ENCODE measurements at regions not wholly inside any gene's neighbourhood (a gene's known extent, or its start where the extent isn't known, plus 50 kb on each side); places are given as distances from the start of the nearest gene placed in this dataset.
A peak's percentile ranks its signal among the peaks of the same experiment; 100 is the strongest.
"Not testable (repeated sequence)": the region's sequence is repeated elsewhere in the genome, so short reads cannot be mapped to it uniquely, and the experiment has no call there.

DNA sequence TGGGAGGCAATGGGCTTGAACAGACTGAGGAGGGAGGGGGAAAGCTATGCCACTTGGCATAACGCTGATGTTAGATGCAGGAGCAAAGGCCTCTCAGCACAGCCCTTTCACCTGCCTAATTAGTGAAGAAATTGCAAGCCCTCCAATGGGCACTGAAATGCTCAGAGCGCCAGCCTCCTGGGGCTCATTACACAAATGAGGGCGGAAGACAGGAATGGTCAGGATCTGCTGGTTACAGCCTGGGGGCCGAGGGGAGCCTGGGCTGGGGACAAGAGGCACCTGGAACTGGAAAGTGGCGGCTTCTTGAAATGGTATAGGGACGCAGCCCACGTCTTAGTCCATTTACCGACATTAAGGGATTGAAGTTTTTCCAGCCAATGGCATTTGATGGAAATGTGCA, 50.2 kb upstream of the PLET1 start:
- no peak for DNase-seq (ENCODE audit: extremely low read depth in 1 of 11, low read depth in 9 of 11, low spot score in 4 of 11)

DNA sequence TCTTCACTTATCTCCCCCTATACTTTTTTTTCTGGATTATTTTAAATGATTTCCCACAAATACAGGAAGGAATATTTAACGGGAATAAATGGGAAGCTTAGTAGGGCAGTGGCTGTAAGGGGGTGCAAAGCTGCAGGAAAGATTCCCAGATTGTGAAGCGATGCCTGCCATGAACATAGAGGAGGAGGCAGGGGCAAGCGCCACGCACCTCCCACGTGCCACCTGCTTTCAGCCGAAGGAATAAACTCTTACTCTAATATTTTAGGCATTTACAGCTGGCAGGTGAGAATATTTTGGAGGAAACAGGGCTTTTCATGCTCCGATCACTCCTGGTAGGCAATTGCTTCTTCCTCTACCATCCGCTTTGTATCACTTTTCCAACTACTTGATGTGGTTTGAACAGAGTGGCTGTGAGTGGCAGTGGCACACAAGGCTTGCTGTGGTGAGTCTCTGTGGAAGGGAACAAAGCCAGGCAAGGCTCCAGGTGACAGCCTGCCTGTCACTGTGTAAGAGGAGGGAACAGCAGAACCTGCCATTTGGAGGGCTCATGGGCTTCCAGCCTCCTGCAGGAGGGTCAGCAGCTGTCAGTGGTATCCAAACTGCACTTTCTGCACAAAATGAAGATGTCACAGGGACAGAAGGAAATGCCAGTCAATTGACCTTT, 54.5 kb upstream of the PLET1 start:
- no peak for DNase-seq (ENCODE audit: extremely low read depth in 1 of 11, low read depth in 9 of 11, low spot score in 4 of 11)

DNA sequence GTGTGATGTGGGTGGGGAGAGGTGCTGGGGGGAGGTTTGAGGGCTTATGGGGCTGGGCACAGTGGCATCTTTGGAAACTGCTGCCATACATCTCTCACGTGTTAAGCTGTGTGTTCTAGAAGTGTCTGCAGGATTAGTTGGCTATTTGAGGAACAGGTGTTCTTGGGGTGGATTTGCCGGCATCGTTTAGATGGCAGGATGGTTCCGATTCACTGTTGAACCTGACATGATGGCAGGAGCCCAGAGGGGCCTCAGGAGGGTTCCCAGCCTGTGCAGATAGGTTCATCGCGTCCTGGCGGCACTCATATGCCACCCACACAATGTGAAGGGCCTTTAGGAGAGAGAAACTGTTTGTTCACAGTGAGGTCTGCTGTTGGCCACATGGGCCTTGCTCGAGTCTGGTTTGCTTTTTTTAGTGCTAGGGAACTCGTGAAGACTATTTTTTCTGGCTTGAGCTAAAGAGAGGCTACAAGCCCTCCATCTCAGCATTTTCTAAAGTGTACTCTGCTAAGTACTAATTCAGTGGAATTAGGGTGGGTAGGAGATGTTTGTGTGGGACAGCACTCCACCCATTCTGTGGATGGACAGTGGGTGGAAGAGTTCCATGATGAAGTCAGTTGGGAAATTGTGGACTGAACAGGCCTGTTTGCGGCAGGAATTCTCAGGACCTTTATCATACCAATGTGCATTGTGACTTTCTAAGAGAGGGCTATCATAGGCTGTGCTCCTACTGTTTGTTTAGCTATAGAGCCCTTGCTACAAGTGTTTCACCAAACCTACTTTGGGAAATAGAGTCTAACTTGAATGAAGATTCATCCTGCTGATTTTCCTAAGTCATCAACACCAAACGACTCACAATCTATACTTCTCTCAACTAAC, 55.4 kb upstream of the PLET1 start:
- DNase-seq (ENCODE audit: extremely low read depth in 1 of 11, low read depth in 9 of 11, low spot score in 4 of 11): no peak

DNA sequence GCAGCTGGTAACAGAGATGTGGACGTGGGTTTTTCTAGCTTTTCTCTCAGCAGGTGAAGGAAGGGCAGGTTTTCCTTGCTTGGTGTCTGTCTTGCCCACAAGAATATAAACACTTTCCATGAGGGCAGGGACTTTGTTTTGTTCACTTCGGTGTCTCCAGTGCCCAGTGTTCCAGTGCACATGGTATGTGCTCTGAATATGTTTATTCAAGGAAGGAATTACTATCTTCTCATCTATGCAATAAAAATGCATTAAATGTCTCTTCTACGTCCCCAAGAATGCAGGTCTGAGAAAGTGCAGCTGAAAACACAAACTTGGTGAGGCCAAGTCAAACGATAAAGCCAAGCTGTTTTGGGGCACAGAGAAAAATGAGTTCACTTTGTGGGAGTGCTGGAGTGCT, 56.3 kb upstream of the PLET1 start:
- no peak for DNase-seq (ENCODE audit: extremely low read depth in 1 of 11, low read depth in 9 of 11, low spot score in 4 of 11)

DNA sequence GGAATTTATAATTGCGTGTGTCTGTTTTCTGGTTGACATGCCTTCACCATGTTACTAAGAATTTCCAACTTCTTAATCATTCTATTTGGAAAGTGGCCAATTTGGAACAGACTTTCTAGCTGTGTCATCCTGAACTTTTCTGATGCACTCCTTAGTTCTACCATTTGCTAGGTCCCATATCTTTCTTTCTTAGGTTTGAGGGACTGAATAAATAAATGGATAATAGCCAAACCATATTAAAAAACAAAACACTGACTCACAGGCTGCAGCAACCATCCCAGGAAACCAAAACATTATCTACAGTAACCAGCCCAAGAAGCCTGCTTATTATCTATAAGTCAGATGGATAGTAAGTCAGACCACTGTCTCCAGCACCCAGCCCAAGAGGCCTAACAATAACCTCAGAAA, 57.5 kb upstream of the PLET1 start:
- no peak for DNase-seq (ENCODE audit: extremely low read depth in 1 of 11, low read depth in 9 of 11, low spot score in 4 of 11)

DNA sequence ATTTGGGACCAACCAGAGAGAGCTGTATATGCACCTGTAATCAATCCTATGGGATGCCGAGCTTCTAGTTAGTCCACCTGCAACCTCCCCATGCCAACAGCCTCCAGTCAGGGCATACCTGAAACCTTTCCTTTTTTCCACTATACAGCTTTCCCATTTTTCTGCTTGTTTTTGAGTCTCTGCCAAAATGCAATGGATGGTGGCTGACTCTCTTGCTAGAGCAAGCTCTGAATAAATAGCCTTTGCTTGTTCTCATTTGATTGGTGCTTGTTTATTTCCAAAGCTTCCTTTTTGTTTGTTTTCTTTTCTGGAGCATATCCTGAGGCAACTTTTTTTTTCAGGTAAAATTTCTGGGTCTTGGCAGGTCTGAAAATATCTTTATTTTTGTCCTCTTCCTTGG, 58.0 kb upstream of the PLET1 start:
- DNase-seq (ENCODE audit: extremely low read depth in 1 of 11, low read depth in 9 of 11, low spot score in 4 of 11): no peak

DNA sequence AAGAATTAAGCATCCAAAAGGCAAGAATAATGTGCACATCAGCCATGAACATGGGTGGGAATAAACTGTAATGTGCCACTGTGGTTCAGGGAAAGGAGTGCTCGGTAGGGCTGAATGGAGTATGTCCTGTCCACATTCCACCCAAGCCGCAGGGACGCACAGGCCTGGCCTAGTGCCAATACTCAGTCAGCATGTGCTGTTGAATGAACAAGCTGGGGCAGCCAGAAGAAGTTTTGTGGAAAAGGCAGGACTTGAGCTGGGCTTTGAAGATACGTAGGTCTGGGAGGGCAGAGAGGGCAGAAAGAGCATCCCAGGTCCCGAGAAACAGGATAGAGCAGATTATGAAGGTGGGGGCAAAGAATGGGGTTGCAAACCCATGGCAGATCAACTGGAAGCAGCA, 60.0 kb upstream of the PLET1 start:
- peak in 4 of 11 donors; percentile 45 to 56 (median 46) for DNase-seq (ENCODE audit: extremely low read depth in 1 of 11, low read depth in 9 of 11, low spot score in 4 of 11)

DNA sequence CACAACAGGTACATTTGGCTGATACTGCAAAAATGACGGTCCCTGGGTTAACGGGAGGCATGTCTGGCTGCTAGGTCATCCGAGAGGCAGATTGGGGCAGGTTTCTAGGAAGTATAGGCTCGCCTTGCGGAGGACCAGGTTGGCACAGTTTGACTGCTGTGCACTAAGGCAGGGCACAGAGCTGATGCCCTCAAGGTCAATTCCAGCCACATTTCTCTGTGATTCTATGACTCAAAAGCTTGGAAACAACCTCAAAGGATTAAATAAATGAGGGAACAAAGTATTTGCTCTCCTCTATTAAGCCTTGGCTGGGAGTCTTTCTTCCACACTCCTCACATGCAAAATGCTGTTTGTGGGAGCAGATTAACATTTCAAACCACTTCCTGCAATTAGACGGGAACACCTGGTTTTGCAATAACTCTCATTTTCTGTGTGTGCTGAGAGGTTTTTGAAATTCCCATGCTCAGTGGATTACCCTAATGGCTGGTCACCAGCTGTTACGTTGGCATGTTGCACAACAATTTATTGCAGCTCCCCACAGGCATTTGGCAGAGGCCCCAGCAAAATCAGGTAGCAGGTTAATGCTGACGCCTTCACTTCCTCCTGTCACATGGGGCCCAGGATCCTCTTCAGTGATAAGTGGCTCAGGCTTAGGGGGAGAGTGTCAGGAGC, 61.0 kb upstream of the PLET1 start:
- peak in 2 of 11 donors; percentile 33 to 55 for DNase-seq (ENCODE audit: extremely low read depth in 1 of 11, low read depth in 9 of 11, low spot score in 4 of 11)

DNA sequence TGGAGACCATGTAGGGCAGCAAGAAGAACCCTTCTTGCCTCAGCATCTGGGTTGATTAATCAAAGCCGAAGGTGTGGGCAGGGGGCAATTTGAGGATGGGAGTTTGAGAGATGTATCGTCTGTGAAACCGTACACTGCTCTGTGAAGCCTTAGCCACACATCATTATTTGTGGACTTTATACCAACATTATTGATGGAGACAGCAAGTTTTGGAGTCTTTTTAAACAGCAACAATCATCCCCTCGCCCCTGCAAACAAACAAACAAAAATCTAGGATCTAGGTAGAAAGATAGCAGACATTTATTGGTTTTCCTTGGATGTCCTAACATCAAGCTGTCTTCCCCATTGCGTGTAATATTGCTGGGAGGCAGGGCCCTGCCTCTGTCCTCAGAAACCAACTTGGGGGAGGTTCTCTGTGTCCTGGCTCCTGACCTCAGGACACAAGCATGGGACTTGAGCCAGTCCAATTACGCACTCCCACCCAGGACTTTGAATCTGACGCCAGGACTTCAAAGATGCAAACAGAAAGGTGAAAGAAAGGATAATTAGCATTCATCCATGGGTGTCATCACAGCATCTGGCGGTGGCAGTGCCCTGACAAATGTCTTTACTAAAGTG, 61.6 kb upstream of the PLET1 start:
- DNase-seq (ENCODE audit: extremely low read depth in 1 of 11, low read depth in 9 of 11, low spot score in 4 of 11): no peak

DNA sequence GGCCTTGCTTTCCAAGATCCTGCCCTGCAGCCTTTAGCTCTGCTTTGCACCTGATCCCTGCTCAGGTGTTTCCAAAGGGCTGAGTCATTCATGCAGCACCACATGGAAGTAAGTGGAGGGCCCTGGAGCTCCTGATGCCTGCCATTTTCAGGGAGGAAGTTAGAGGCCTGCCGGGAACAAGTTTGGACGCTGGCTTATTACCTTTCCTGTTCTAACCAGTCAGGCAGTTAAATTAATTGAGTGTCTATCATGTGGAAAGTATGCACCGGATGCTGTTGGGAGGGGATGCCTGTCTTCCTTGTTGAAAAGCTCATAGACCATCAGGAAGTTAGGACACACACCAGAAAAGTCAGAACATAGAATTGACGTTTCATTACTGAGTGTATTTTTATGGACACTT, 73.7 kb upstream of the PLET1 start:
- DNase-seq (ENCODE audit: extremely low read depth in 1 of 11, low read depth in 9 of 11, low spot score in 4 of 11): no peak

DNA sequence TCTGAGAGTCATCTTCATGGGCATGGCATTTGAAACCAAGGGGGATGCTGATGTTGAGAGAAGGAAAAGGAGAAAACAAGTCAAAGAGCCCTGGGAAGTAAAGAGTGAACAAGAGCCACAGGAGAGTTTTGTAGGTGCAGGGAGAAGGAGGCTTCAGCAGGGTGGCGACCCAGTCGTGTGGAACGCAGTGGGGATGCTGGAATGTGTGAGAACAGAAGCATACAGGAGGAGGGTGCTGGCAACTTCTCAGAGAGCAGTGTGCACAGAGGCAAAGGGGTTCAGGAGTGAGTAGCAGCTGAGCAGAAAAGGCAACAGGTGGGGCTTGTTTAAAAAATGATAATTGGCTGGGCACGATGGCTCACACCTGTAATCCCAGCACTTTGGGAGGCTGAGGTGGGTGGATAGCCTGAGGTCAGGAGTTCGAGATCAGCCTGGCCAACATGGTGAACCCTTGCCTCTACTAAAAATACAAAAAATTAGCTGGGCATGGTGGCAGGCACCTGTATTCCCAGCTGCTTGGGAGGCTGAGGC, 75.8 kb upstream of the PLET1 start:
- DNase-seq (ENCODE audit: extremely low read depth in 1 of 11, low read depth in 9 of 11, low spot score in 4 of 11): no peak

DNA sequence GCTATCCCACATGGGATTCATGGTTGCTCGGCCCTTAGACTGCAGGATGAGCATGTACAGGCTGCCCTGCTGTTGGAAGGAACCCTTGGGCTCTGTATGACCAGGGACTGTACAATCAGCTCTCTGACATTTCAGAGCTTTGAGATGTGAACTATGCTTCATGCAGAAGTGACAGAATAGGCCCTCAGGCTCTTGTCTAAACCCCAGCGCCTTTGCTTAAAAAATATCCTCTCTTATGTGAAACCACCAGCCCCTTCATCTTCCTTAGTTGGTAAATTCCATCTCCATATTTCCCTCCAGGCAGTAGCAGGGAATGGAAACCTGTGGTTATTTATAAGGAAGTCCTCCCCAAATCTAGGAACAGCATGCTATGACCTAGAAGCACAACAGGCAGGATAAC, 78.9 kb upstream of the PLET1 start:
- DNase-seq (ENCODE audit: extremely low read depth in 1 of 11, low read depth in 9 of 11, low spot score in 4 of 11): no peak

DNA sequence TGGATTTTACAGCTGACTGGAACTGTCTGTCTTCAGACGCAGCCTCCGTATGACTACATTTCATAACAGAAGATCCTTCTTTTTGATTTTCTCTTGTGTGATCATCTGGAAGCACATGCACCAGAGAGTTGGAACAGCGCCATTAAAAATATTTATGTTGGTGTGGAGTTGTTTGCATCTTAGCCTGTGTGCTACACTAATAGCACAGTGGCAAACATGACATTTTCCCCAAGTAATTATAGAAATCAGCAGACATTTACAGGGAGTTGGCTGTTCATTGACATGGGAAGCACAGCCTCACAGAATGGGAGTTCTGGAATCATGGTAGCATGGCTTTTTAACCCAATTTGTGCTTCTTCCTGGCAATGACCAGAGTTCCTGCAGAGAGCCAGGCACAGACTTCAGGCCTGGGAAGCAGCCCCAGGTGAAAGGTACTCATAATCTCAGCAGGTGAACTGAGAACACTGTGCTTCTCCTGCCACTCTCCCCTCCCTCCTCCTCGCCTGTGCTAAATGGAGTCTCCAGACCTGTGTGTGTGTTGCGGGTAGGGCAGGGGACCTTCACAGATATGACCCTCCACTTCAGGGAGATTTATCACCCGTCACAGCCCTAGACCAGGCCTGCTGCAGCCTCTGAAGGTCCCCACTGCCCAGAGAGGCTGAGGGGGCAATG, 82.8 kb upstream of the PLET1 start:
- DNase-seq (ENCODE audit: extremely low read depth in 1 of 11, low read depth in 9 of 11, low spot score in 4 of 11): peak in 1 of 11 donors; percentile 39

DNA sequence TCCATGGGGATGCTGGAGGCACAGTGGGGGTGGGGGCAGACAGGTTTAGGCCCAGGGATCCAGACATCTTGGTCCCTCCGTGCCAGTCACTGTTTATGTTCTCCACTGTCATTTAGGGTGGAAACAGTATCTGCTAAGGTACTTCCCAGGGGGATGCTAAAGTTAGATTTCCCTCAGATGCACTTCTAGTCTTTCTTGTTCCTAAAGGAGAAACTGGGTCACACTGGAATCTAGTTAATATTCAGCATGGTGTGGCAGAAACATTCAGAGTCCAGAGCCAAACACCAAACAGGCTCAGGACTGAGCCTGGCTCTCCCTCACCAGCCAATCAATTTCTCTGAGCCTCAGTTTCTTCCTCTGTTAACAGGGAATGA, 83.4 kb upstream of the PLET1 start:
- DNase-seq (ENCODE audit: extremely low read depth in 1 of 11, low read depth in 9 of 11, low spot score in 4 of 11): no peak

DNA sequence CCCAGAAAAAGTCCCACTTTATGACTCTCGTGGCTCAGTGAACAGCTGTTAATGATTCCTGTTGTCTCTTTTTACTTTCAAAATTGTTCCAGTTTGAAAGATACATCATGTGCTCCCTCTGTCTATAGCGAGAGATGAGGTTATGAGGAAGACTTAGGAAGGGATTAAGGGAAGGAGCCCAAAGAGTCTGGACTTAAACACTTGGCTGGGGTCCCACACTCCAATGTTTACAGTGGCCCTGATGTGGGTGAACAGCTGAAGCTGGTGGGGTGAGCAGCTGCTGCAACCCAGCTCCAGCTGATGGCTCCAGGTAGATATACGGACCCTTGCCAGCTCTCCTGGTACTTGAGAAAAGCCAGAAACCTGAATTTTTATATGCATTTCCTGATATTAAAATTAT, 84.5 kb upstream of the PLET1 start:
- no peak for DNase-seq (ENCODE audit: extremely low read depth in 1 of 11, low read depth in 9 of 11, low spot score in 4 of 11)

DNA sequence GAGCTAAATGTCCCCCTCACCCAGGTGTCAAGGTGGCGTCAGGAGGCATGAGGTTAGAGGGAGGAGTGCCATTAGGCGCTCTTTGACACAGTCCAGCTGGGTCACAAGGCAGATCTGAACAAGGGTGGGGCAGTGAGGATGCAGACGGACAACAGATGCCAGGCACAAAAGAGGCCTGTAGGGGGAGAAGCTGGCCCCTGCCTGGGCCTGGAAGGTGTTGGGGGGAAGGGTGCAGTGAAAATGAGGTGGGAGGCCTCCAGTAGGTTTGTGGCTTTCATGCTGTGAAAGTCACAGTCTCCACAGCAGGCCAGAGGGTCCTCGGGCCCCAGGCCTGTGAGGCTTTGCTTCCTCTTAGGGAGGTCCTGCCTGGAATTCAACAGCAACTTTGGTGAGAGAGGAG, 85.0 kb upstream of the PLET1 start:
- DNase-seq (ENCODE audit: extremely low read depth in 1 of 11, low read depth in 9 of 11, low spot score in 4 of 11): no peak

DNA sequence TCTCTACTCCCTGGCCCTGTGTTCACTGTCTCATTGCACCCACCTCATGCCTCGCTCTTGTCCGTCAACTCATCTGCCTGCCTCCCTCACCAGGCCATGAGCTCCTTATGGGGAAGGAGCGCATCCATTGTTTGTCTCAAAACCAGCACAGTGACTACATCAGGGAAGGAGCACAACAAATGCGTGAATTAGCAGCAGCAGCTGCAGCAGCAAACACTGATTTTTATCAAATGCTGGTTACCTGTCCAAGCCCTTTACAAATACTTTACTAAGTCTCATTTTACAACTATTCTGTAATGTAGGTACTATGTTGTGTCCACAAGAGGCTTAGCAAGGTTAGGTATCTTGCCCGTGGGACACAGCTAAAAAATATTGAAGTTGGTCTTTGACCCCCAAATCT, 85.9 kb upstream of the PLET1 start:
- DNase-seq (ENCODE audit: extremely low read depth in 1 of 11, low read depth in 9 of 11, low spot score in 4 of 11): no peak

DNA sequence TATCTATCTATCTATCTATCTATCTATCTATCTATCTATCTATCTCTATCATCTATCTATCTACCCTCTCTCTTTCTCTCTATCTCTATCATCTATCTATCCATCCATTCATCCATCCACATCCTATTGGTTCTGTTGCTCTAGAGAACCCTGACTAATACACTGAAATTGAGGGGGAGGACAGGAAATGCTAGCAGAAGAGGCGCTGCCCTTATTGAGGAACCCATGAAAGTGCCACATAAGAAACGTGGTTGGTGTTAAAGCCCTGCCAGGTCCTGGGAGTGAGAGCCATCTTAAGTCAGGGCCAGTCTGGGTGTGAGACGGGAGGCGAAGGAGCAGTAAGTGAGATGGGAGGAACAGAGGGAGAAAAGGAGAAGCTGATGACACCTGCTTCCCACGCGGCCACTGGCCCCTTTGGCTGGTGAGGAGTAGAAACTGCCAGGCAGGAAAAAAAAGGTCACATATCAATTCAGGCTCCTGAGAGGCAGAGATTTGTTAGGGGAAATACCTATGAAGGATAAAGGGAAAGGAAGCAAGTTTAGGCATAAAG, 87.9 kb upstream of the PLET1 start:
- no peak for DNase-seq (ENCODE audit: extremely low read depth in 1 of 11, low read depth in 9 of 11, low spot score in 4 of 11)

DNA sequence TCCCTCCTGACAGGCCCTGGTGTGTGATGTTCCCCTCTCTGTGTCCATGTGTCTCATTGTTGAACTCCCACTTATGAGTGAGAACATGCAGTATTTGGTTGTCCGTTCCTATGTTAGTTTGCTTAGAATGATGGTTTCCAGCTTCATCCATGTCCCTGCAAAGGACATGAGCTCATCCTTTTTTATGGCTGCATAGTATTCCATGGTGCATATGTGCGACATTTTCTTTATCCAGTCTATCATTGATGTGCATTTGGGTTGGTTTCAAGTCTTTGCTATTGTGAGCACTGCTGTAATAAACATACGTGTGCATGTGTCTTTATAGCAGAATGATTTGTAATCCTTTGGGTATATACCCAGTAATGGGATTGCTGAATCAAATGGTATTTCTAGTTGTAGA, 90.8 kb upstream of the PLET1 start:
- not testable (repeated sequence) for DNase-seq (ENCODE audit: extremely low read depth in 1 of 11, low read depth in 9 of 11, low spot score in 4 of 11)
